Limb (tissue), 2 donors: ENCODE measurements at regions not wholly inside any gene's neighbourhood (a gene's known extent, or its start where the extent isn't known, plus 50 kb on each side); places are given as distances from the start of the nearest gene placed in this dataset.

Source experiments
- DNase-seq, 2 donors: peaks; one replicate each; pipeline ENCODE4 v3.0.0-alpha.2; 2016; ENCODE audit errors: extremely low spot score in 2 of 2

GRCh38 chr10:60728056-60728455 lies 50.2 kb upstream of the CDK1 start:
- DNase-seq, result no peak

GRCh38 chr10:60726257-60726656 lies 52.0 kb upstream of the CDK1 start:
- DNase-seq, result no peak

- no peak for DNase-seq
Measured at GRCh38 chr10:60722623-60723022, 55.7 kb upstream of the CDK1 start.

- no peak for DNase-seq
Measured at GRCh38 chr10:60719721-60720120, 58.6 kb upstream of the CDK1 start.

- no peak for DNase-seq
Measured at GRCh38 chr10:60718886-60719285, 59.4 kb upstream of the CDK1 start.

GRCh38 chr10:60717852-60718251 lies 60.4 kb upstream of the CDK1 start:
- no peak for DNase-seq

GRCh38 chr10:60714233-60714632 lies 64.0 kb upstream of the CDK1 start:
- DNase-seq, result no peak

GRCh38 chr10:60711496-60711895 lies 66.8 kb upstream of the CDK1 start:
- DNase-seq, result no peak

GRCh38 chr10:60710041-60710440 lies 68.2 kb upstream of the CDK1 start:
- DNase-seq, result no peak

- DNase-seq, result no peak
Measured at GRCh38 chr10:60708666-60709065, 69.6 kb upstream of the CDK1 start.

GRCh38 chr10:60707841-60708240 lies 70.4 kb upstream of the CDK1 start:
- no peak for DNase-seq

- no peak for DNase-seq
Measured at GRCh38 chr10:60706146-60706545, 72.1 kb upstream of the CDK1 start.

- no peak for DNase-seq
Measured at GRCh38 chr10:60705376-60705775, 72.9 kb upstream of the CDK1 start.

- DNase-seq, result no peak
Measured at GRCh38 chr10:60704471-60704870, 73.8 kb upstream of the CDK1 start.

GRCh38 chr10:60703266-60704041 lies 74.8 kb upstream of the CDK1 start:
- DNase-seq, result no peak

GRCh38 chr10:60687679-60688078 lies 90.6 kb upstream of the CDK1 start:
- DNase-seq, result no peak

GRCh38 chr10:60684091-60684490 lies 94.2 kb upstream of the CDK1 start:
- DNase-seq, result no peak

- no peak for DNase-seq
Measured at GRCh38 chr10:60681103-60681502, 97.2 kb upstream of the CDK1 start.

GRCh38 chr10:60679388-60679990 lies 98.8 kb upstream of the CDK1 start:
- DNase-seq, result no peak

- DNase-seq, result no peak
Measured at GRCh38 chr10:60678978-60679377, 99.3 kb upstream of the CDK1 start.

GRCh38 chr10:60677531-60678129 lies 100.6 kb upstream of the CDK1 start:
- no peak for DNase-seq

GRCh38 chr10:60675236-60675635 lies 103.0 kb upstream of the CDK1 start:
- DNase-seq, result no peak

GRCh38 chr10:60669501-60669900 lies 108.8 kb upstream of the CDK1 start:
- no peak for DNase-seq
